NCI-H1105 (cell line): ENCODE measurements at regions not wholly inside any gene's neighbourhood (a gene's known extent, or its start where the extent isn't known, plus 50 kb on each side); places are given as distances from the start of the nearest gene placed in this dataset.

Experiments used
- DNase-seq: peaks from one replicate; lab custom pipeline; 2025; lab: John Stamatoyannopoulos, UW

DNA sequence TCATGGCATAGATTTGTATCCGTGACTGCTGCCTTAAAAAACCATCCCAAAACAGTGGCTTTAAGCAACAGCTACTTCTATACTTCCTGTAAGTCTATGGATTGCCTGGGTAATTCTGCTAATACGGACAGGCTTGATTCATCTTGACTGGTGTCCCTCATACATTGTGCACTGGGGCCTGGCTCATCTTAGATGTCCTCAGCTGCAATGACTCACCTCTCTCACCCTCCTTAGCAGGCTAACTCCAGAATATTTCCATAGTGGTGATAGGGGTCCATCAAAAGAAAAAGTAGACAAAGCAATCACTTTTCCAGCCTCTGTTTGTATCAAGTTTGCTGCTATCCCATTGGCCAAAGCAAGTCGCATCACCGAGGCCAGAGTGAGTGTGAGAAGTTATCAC lies 409.1 kb upstream of the KAZN start:
- DNase-seq: no peak

DNA sequence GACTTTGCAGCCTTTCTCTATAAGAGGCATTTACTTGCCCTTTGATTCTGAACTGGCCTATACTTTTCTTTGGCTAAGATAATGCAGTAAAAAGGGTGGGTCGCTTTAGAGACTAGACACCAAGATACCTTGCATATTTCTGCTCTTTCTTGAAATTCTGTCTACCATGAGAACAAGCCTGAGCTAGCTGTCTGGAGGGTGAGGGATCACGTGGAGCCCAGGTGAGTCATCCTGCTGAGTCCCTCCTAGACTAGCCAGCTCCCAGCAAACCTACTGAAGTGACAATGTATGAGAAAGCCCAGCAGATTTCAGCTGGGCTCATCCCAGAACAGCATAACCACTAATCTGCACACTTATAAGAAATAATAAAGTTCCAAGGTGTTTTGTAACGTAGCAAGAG lies 408.0 kb upstream of the KAZN start:
- DNase-seq: no peak

GRCh38 chr1:14194511-14194910 lies 404.0 kb upstream of the KAZN start:
- no peak for DNase-seq

DNA sequence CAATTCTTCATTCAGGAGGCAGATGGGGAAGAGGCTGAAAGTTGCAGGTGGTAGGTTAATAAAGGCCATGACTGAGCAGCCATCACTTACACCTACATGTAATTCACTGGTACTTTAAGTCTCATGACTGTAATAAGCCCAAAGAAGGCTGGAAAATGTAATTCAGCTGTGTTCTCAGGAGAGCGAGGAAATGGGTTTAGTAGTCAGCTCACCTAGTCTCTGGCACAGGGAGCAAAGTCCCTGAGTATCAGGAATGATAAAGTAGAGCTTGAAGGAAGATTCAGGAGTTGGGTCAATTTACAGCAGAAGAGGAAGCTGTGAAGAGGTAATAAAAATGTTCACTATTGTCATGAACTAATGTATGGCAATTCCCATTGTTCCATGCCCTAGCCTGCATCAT lies 393.4 kb upstream of the KAZN start:
- no peak for DNase-seq

DNA sequence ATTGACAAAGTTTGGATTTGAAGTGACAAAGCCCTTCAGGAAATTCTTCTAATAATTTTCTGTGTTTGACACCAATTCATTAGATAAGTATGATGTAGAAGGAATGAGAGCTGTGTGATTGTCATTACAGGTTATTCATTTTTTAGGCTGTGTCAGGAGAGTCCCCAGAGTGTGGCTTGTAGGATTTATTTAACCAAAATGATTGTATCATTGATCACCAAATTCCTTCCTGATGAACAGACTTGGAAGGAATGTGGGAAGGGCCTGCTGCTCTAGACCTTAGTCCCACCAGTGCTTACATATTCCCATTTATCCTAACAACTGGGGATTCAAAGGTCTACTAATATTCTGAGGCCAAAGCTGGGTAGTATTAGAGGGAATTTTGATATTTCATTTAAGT lies 383.3 kb upstream of the KAZN start:
- DNase-seq: no peak

- DNase-seq: no peak
Observed at GRCh38 chr1:14217384-14217783, 381.1 kb upstream of the KAZN start.

DNA sequence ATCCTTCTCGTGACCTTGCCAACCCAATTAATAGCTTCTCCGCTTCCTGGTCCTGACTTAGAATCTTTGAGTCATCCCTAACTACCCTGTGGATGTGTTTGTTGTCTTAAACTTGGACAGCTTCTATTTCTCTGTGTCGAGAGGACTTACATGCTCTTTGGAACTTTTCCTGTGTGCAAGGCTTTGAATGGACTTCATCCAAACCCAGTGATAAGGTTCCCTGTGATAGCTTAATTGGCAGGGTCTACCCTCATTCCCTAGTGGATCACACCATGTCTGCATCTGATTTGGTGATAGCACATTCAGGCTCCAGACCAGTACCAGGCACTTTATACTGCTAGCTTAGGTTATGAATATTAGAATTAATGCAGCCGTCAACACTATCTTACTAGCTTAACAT lies 378.2 kb upstream of the KAZN start:
- no peak for DNase-seq

- no peak for DNase-seq
Observed at GRCh38 chr1:14220811-14221210, 377.7 kb upstream of the KAZN start.

GRCh38 chr1:14222086-14222485 lies 376.4 kb upstream of the KAZN start:
- no peak for DNase-seq

- DNase-seq: no peak
Observed at GRCh38 chr1:14228677-14229076, 369.8 kb upstream of the KAZN start.

DNA sequence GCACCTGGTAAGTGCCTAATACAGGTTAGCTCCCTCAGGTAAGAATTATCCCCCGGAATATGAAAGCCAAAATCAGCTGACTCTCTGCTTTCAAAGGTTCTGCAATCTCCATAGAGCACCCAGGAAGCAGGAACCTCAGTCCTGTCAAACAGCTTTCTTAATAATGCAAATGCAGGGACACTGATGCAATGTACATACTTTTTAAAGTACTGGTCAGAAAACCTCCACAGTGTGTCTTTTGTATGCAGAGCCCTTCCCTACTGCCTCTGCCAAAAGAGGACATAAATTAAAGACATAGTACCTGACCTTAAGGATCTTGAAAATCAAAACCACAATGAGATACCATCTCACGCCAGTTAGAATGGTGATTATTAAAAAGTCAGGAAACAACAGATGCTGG lies 365.0 kb upstream of the KAZN start:
- DNase-seq: no peak

DNA sequence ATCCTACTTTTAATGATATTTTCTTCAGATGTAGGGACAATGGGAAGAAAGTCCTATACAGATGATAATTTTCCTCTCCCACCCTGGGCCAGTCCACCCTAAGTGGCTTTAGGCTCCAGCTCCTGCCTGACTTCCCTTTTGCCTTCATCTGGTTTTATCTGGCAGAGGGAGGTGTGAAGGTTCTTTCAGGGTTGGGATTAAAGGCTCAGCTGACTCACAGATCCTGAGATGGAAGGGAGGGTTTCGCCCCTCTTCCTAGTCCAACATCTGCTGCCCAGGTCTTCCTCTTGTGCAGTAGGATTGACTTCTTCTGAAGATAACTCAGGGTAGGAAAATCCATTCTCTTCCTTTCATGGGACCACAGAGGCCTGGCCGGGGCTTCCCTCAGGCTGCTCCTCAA lies 362.4 kb upstream of the KAZN start:
- no peak for DNase-seq

DNA sequence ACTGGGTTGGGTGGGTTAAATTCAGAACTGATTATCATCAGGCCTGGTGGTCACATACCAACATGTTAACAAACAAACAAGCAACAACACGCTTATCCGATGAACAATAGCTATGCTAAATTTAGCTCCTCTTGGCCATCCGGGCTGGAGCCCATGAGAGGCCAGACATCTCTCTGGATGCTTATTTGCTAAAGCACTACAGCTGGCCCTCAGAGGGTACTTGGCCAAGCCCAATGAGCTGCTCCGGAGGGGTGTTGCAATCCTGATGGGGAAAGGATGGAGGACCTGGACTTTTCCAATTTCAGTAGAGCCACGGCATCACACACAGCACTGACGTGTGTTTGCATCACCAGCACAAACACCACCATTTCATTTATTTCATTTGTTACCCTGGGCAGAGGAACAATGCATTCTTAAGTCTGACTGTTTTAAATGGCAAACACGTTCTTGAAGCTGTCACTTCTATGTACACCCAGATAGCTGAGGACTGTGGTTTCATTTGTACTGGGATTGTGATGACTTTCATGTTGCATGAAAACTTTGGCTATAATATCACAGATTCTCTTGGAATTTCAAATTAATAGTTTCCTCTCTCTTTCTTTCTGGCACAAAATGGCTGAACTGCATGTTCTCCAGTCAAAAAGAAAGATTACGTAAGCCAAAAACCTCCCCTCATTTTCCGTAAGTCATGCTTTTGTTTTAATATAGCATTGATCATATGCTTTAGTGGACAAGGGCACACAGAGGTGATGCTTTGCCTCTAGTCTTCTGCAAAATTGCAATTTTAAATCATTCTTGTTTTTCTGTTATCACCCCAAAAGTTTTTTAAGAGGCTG lies 359.8 kb upstream of the KAZN start:
- no peak for DNase-seq

GRCh38 chr1:14240265-14240664 lies 358.2 kb upstream of the KAZN start:
- DNase-seq: no peak

DNA sequence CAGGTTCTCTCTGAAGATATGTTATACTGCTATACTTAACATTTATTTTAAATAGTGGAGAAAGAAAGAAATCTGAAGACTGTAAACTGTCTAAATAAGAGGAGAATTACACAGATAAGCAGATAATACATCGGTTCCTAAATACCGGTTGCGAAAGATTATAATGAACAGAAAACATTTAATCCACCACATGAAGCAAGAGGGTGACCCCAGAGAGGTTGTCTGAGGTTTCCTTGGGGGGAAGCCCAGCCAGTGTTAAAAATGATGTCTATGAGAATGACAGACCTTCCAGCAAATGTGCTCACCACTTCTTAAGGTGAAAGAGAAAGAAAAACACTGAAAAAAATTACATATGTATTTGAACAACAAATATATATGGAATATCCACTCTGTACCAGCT lies 356.4 kb upstream of the KAZN start:
- DNase-seq: no peak

DNA sequence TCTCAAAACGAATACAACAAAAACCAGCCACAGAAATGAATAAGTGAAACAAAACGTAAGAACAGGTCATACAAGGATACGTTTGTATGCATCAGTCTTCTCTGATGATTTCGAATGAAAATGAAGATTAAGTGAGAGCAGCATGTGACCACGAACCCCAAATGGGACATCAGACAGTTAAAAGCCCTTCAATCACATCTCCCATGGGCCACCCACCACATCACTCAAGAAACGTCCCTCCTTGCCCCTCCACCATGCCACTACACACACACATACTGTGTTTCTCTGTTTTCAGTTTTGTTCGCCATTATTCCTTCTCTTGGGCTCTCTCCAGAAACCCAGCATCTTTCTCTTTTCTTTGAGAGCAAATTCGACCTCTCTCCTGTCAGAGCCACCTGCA lies 355.6 kb upstream of the KAZN start:
- no peak for DNase-seq

GRCh38 chr1:14245954-14246353 lies 352.5 kb upstream of the KAZN start:
- DNase-seq: no peak

DNA sequence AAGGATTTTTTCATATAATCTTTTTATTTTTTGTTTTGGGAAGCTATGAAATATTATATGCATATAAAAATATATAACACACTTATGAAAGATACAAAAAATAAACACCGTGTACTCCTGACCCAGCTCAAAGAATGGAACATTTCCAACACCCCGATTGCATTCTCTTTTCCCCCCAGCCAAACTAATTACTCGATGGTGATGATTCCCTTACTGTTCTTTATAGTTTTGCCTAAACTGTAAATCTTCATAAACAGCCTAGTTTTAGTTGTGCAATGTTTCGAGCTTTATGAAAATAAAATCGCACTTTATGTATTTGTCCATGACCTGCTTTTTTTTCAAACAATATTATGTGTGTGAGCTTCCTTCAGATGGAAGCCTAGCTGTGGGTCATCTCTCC lies 352.0 kb upstream of the KAZN start:
- no peak for DNase-seq

DNA sequence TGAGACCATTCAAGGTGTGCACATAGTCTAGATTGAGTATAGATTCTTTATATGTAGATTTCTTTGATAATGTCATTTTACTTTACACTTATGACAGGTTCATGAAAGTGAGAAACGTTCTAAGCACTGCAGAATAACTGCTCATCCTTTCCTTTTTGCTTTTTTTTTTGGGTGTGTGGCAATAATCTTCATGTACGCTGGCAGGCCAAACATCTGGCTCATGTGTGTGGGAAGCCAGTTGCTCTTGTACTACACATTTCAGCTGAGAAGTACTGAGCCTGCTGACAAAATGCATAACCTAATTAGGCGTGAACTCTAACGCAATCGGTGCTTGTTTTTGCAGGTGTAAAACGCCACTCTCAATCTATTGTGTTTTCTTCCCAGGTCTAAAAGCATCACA lies 350.8 kb upstream of the KAZN start:
- no peak for DNase-seq

GRCh38 chr1:14251871-14252270 lies 346.6 kb upstream of the KAZN start:
- DNase-seq: no peak

DNA sequence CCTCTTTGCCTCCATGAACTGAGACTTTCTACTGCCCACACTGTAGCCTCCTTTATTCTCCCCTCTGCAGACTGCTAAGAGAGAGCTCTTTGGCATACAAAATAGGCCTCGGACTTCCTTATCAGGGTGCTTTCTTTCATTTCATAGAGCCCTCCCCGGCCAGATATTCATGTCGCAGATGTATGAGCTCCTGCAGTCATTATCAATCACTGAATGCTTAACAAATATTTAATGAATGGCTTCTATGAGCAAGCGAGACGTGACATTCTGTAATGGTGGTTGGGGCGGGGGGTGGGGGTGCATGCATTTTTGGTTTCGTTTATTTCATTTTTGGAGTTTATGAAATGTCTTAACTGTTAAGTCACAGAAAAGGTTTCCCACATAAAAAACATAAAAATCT lies 344.8 kb upstream of the KAZN start:
- DNase-seq: no peak

- DNase-seq: no peak
Observed at GRCh38 chr1:14254251-14254650, 344.2 kb upstream of the KAZN start.

DNA sequence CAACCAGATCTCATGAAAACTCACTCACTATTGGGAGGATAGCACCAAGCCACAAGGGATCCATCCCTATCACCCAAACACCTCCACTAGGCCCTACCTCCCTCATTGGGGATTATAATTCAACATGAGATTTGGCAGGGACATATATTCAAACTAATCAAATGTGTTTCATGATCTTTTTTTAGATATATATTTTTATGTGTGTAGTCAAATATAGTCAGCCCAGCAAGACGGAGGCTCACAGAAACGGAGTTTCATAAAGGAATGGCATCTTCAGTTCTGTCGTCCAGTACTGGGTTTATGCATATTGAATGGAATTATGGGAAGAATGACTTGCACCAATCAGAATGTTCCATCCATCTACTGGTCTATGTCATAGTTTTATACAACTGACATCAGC lies 343.3 kb upstream of the KAZN start:
- DNase-seq: no peak

DNA sequence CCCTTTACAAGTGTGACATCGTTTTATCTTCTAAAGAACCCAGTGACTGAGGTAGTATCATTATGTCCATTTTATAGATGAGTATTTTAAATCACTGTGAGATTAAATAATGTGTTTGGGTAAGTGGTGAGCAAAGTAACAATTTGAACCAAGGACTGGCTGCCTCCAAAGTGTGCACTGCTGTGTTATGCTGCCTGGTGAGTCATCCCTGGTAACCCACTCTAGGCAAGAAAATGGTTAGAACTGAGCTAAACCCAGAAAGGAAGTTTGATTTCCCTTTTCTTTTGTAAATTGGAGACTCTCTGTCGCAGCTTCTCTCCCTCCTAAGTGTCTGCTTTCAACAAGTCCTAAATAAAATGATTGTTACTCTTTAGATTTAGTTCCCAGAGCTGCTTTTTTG lies 342.8 kb upstream of the KAZN start:
- no peak for DNase-seq
